ENCODE measurements at regions not wholly inside any gene's neighbourhood (a gene's known extent, or its start where the extent isn't known, plus 50 kb on each side); places are given as distances from the start of the nearest gene placed in this dataset.

- TF ChIP-seq CREM (CRISPR knock-in tag; IDR thresholded peaks at IDR 0.05) (no peak), RORB (CRISPR knock-in tag; IDR thresholded peaks at IDR 0.05) (no peak), ESRRA (CRISPR knock-in tag; IDR thresholded peaks at IDR 0.05; ENCODE audit: borderline replicate concordance) (no peak), EMX1 (CRISPR knock-in tag; IDR thresholded peaks at IDR 0.05) (no peak), ARID4B (CRISPR knock-in tag; IDR thresholded peaks at IDR 0.05; ENCODE audit: borderline replicate concordance) (no peak), TCF7 (CRISPR knock-in tag; IDR thresholded peaks at IDR 0.05; ENCODE audit: low read depth) (no peak), ATF1 (CRISPR knock-in tag; IDR thresholded peaks at IDR 0.05) (no peak)
- TF ChIP-seq, protein P1, sequence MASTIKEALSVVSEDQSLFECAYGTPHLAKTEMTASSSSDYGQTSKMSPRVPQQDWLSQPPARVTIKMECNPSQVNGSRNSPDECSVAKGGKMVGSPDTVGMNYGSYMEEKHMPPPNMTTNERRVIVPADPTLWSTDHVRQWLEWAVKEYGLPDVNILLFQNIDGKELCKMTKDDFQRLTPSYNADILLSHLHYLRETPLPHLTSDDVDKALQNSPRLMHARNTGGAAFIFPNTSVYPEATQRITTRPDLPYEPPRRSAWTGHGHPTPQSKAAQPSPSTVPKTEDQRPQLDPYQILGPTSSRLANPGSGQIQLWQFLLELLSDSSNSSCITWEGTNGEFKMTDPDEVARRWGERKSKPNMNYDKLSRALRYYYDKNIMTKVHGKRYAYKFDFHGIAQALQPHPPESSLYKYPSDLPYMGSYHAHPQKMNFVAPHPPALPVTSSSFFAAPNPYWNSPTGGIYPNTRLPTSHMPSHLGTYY (CRISPR knock-in tag; IDR thresholded peaks at IDR 0.05) = no peak
These were observed 108.5 kb upstream of the NHSL1 start (continued) for GRCh38 chr6:138607478-138608433.

DNA sequence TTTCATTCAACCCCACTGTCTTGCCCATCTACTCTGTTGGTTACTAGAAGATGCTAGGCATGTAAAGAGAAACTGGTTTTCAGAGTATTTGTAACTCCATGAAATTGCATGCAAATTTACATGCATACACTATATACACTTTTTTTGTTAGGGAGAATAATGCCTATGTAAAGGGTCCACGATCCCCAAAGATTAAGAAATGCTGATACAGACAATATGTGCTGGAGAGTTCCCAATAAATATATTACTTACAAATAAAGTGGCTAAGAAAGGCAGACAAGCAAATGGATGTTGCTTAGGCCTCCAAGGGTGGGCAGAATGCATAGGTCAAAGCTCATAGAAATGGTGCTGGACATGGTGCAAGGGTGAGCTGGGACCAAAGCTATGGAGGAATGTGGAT is 109.6 kb upstream of the NHSL1 start:
- DNase-seq (ENCODE audit: low spot score) (no peak), ATAC-seq (no peak)
- no peaks in the 10 kb centered on the region for H3K36me3 Mint-ChIP-seq
- ChIA-PET CTCF (interaction anchor here (0.6 to 0.9 kb wide), 3 partner anchors 15 to 48 kb away, joined by 3 to 4 read pairs (median 3); no protein-coding TSS in a partner anchor), POLR2A (no interaction called here)
- no peak for TF ChIP-seq CREM (CRISPR knock-in tag; IDR thresholded peaks at IDR 0.05)
- no peak for TF ChIP-seq TEAD1 (CRISPR knock-in tag; IDR thresholded peaks at IDR 0.05)
- TF ChIP-seq OVOL2 (CRISPR knock-in tag; IDR thresholded peaks at IDR 0.05; ENCODE audit: borderline replicate concordance) = no peak
- no peak for TF ChIP-seq EMX1 (CRISPR knock-in tag; IDR thresholded peaks at IDR 0.05)
- TF ChIP-seq GABPB1 (CRISPR knock-in tag; IDR thresholded peaks at IDR 0.05) = no peak
- TF ChIP-seq MYBL2 (CRISPR knock-in tag; IDR thresholded peaks at IDR 0.05) = no peak
- no peak for TF ChIP-seq NFATC4 (CRISPR knock-in tag; IDR thresholded peaks at IDR 0.05)
- TF ChIP-seq, protein P2, sequence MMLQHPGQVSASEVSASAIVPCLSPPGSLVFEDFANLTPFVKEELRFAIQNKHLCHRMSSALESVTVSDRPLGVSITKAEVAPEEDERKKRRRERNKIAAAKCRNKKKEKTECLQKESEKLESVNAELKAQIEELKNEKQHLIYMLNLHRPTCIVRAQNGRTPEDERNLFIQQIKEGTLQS (CRISPR knock-in tag; conservative IDR thresholded peaks at IDR 0.05) = no peak
- TF ChIP-seq ATF6 (CRISPR knock-in tag; IDR thresholded peaks at IDR 0.05) = no peak
- H3K27ac Mint-ChIP-seq = no peak overlapping the region
- H3K4me1 Mint-ChIP-seq = peaks cover 12% of the 10 kb centered on the region
- no peaks in the 10 kb centered on the region for H3K27me3 Mint-ChIP-seq (ENCODE audit: low read depth)
- no peaks in the 10 kb centered on the region for H3K9me3 Mint-ChIP-seq
- no peak overlapping the region for H3K4me3 Mint-ChIP-seq

All from WTC11 (cell line).